AG04450 (cell line): ENCODE measurements at regions not wholly inside any gene's neighbourhood (a gene's known extent, or its start where the extent isn't known, plus 50 kb on each side); places are given as distances from the start of the nearest gene placed in this dataset.

Source experiments
- CTCF ChIA-PET: fragments of 300-600, 350-600 bp; formaldehyde crosslinking; extraction: SDS; loops from one replicate; lab custom pipeline; 2022; ENCODE audit warnings: antibody characterized with exemption, inconsistent platforms; lab: Charles Lee
- POLR2A ChIA-PET: fragments of 350-600 bp; formaldehyde crosslinking; extraction: SDS; loops from one replicate; lab custom pipeline; 2021; ENCODE audit warnings: antibody characterized with exemption, inconsistent platforms; lab: Yijun Ruan, JAX
- DNase-seq: peaks from one replicate; pipeline ENCODE4 v3.0.0-alpha.2; 2011; ENCODE audit warnings: low read depth, low spot score
- H3K27ac ChIP-seq: one replicate; pipeline ENCODE4 v1.5.1; 2012; ENCODE audit warnings: low read depth, low read length, control low read depth
- H3K27me3 ChIP-seq: one replicate; pipeline ENCODE4 v1.6.0; 2012; ENCODE audit warnings: low read length; ENCODE audit not compliant: control insufficient read depth, insufficient read depth
- H3K4me3 ChIP-seq: 2 replicates; pipeline ENCODE4 v1.5.1; 2011; ENCODE audit warnings: mild to moderate bottlenecking, low read depth, low read length, control low read depth
- H3K9me3 ChIP-seq: 2 replicates; pipeline ENCODE4 v1.5.1; 2012; ENCODE audit warnings: low read length; ENCODE audit not compliant: control insufficient read depth, insufficient read depth
- CTCF ChIP-seq: IDR thresholded peaks from 2 replicates; pipeline ENCODE4 v1.5.1; 2011; ENCODE audit warnings: low read depth, low read length, control low read depth, inconsistent platforms

GRCh38 chr18:37631422-37631821 is 65.8 kb upstream of the CELF4 start:
- ChIA-PET CTCF (interaction anchor here (0.7 kb wide), 1 partner anchor 63 kb away, joined by 7 read pairs; no protein-coding TSS in a partner anchor), POLR2A (no interaction called here)
- no peak for TF ChIP-seq CTCF
- H3K4me3 ChIP-seq, result no peak overlapping the region
- H3K9me3 ChIP-seq, result peaks cover 16% of the 10 kb centered on the region
- no peak overlapping the region for H3K27ac ChIP-seq
- DNase-seq, result no peak
- no peaks in the 10 kb centered on the region for H3K27me3 ChIP-seq

- H3K27me3 ChIP-seq, result no peaks in the 10 kb centered on the region
- no peak for DNase-seq
- no peak overlapping the region for H3K27ac ChIP-seq
- no peak overlapping the region for H3K4me3 ChIP-seq
- no peak for TF ChIP-seq CTCF
- peaks cover 16% of the 10 kb centered on the region for H3K9me3 ChIP-seq
- CTCF ChIA-PET, result no interaction called here
- POLR2A ChIA-PET, result no interaction called here
These were observed 64.7 kb upstream of the CELF4 start for GRCh38 chr18:37630334-37630733.

- no peak for TF ChIP-seq CTCF
- DNase-seq, result no peak
- Histone ChIP-seq H3K27me3 (no peaks in the 10 kb centered on the region), H3K4me3 (no peak overlapping the region), H3K27ac (no peak overlapping the region), H3K9me3 (peaks cover 11% of the 10 kb centered on the region)
- POLR2A ChIA-PET, result no interaction called here
- CTCF ChIA-PET, result no interaction called here
These were observed 63.0 kb upstream of the CELF4 start for GRCh38 chr18:37628470-37629220.

GRCh38 chr18:37624318-37624717 is 58.7 kb upstream of the CELF4 start:
- Histone ChIP-seq H3K27ac (no peak overlapping the region), H3K27me3 (no peaks in the 10 kb centered on the region), H3K4me3 (no peak overlapping the region), H3K9me3 (peaks cover 5% of the 10 kb centered on the region; the same call in 1 of the 2 replicates)
- ChIA-PET CTCF (no interaction called here), POLR2A (no interaction called here)
- no peak for TF ChIP-seq CTCF
- no peak for DNase-seq

- ChIA-PET POLR2A (no interaction called here), CTCF (no interaction called here)
- Histone ChIP-seq H3K4me3 (no peak overlapping the region), H3K27me3 (no peaks in the 10 kb centered on the region), H3K9me3 (peaks cover 3% of the 10 kb centered on the region; the same call in 1 of the 2 replicates), H3K27ac (no peak overlapping the region)
- no peak for DNase-seq
- TF ChIP-seq CTCF, result no peak
These were observed 54.4 kb upstream of the CELF4 start for GRCh38 chr18:37619964-37620363.
